Muscle of back (tissue), 3 donors: ENCODE measurements at regions not wholly inside any gene's neighbourhood (a gene's known extent, or its start where the extent isn't known, plus 50 kb on each side); places are given as distances from the start of the nearest gene placed in this dataset.

Experiments used
- DNase-seq, 3 donors: peaks; one replicate each; pipeline versions ENCODE4 v3.0.0 to v3.0.0-alpha.2; 2013

GRCh38 chr14:71287567-71287966, 380.3 kb downstream of the PCNX1 start:
- DNase-seq = no peak

GRCh38 chr14:71289536-71289935, 382.3 kb downstream of the PCNX1 start:
- DNase-seq = no peak

GRCh38 chr14:71290301-71290700, 383.0 kb downstream of the PCNX1 start:
- peak in 1 of 3 donors; percentile 11 for DNase-seq

- DNase-seq = peak; percentile 17 to 57 (median 49)
Observed at GRCh38 chr14:71290960-71291466, 383.8 kb downstream of the PCNX1 start.

- DNase-seq = no peak
Observed at GRCh38 chr14:71296184-71296583, 388.9 kb downstream of the PCNX1 start.

- DNase-seq = peak in 1 of 3 donors; percentile 56
Observed at GRCh38 chr14:71300566-71301330, 393.5 kb downstream of the PCNX1 start.

- no peak for DNase-seq
Observed at GRCh38 chr14:71301611-71302010, 394.4 kb downstream of the PCNX1 start.

GRCh38 chr14:71304690-71305089, 397.4 kb downstream of the PCNX1 start:
- no peak for DNase-seq

- no peak for DNase-seq
Observed at GRCh38 chr14:71308671-71309070, 401.4 kb downstream of the PCNX1 start.

- no peak for DNase-seq
Observed at GRCh38 chr14:71309756-71310155, 402.5 kb downstream of the PCNX1 start.

- no peak for DNase-seq
Observed at GRCh38 chr14:71311061-71311460, 403.8 kb downstream of the PCNX1 start.

- DNase-seq = no peak
Observed at GRCh38 chr14:71314717-71315116, 407.5 kb downstream of the PCNX1 start.

GRCh38 chr14:71317385-71318096, 410.3 kb downstream of the PCNX1 start:
- no peak for DNase-seq

- DNase-seq = no peak
Observed at GRCh38 chr14:71318097-71318459, 410.8 kb downstream of the PCNX1 start.

GRCh38 chr14:71319666-71320065, 412.4 kb downstream of the PCNX1 start:
- DNase-seq = no peak

GRCh38 chr14:71320107-71320733, 413.0 kb downstream of the PCNX1 start, which contains the start of gene SIPA1L1:
Gene SIPA1L1 (plus strand): TSS chr14:71320476.
- DNase-seq = peak; percentile 99

- DNase-seq = peak; percentile 43 to 84 (median 65)
Observed at GRCh38 chr14:71320734-71321573, 413.7 kb downstream of the PCNX1 start.

GRCh38 chr14:71321574-71322315, 414.5 kb downstream of the PCNX1 start:
- DNase-seq = peak; percentile 47 to 73 (median 57)

- peak; percentile 45 to 74 (median 47) for DNase-seq
Observed at GRCh38 chr14:71322655-71323250, 415.5 kb downstream of the PCNX1 start.

GRCh38 chr14:71324767-71325272, 417.6 kb downstream of the PCNX1 start:
- no peak for DNase-seq
